SHP77 (cell line): ENCODE measurements at regions not wholly inside any gene's neighbourhood (a gene's known extent, or its start where the extent isn't known, plus 50 kb on each side); places are given as distances from the start of the nearest gene placed in this dataset.
"Not testable (repeated sequence)": the region's sequence is repeated elsewhere in the genome, so short reads cannot be mapped to it uniquely, and the experiment has no call there.

Source experiments
- DNase-seq, 2 experiments: peaks; one replicate each; lab custom pipeline; 2025; lab: John Stamatoyannopoulos, UW

GRCh38 chr13:103663996-103664395 is 597.8 kb upstream of the SLC10A2 start:
- no peak for DNase-seq

GRCh38 chr13:103656311-103656710 is 590.1 kb upstream of the SLC10A2 start:
- DNase-seq = no peak

GRCh38 chr13:103640606-103641005 is 574.4 kb upstream of the SLC10A2 start:
- peak; percentile 63 to 66 for DNase-seq

- no peak for DNase-seq
These were observed 573.1 kb upstream of the SLC10A2 start for GRCh38 chr13:103639326-103639725.

GRCh38 chr13:103638706-103639105 is 572.5 kb upstream of the SLC10A2 start:
- no peak for DNase-seq

- no peak for DNase-seq
These were observed 567.8 kb upstream of the SLC10A2 start for GRCh38 chr13:103634066-103634465.

- DNase-seq = peak; percentile 86 to 91
These were observed 559.0 kb upstream of the SLC10A2 start for GRCh38 chr13:103625194-103625593.

GRCh38 chr13:103618151-103618550 is 551.9 kb upstream of the SLC10A2 start:
- DNase-seq = no peak

- DNase-seq = no peak
These were observed 549.6 kb upstream of the SLC10A2 start for GRCh38 chr13:103615771-103616170.

- no peak for DNase-seq
These were observed 548.5 kb upstream of the SLC10A2 start for GRCh38 chr13:103614761-103615160.

GRCh38 chr13:103607995-103608394 is 541.8 kb upstream of the SLC10A2 start:
- DNase-seq = no peak

- DNase-seq = no peak
These were observed 539.5 kb upstream of the SLC10A2 start for GRCh38 chr13:103605546-103606326.

- not testable (repeated sequence) for DNase-seq
These were observed 533.7 kb upstream of the SLC10A2 start for GRCh38 chr13:103599870-103600269.

- no peak for DNase-seq
These were observed 532.5 kb upstream of the SLC10A2 start for GRCh38 chr13:103598671-103599070.

- no peak for DNase-seq
These were observed 507.2 kb upstream of the SLC10A2 start for GRCh38 chr13:103573446-103573845.

GRCh38 chr13:103568314-103568713 is 502.1 kb upstream of the SLC10A2 start:
- no peak for DNase-seq

GRCh38 chr13:103557878-103558277 is 491.7 kb upstream of the SLC10A2 start:
- DNase-seq = no peak

- DNase-seq = no peak
These were observed 490.5 kb upstream of the SLC10A2 start for GRCh38 chr13:103556681-103557080.

GRCh38 chr13:103547914-103548313 is 481.7 kb upstream of the SLC10A2 start:
- no peak for DNase-seq

- DNase-seq = no peak
These were observed 480.1 kb upstream of the SLC10A2 start for GRCh38 chr13:103546271-103546670.

GRCh38 chr13:103542648-103543047 is 476.4 kb upstream of the SLC10A2 start:
- DNase-seq = no peak

GRCh38 chr13:103540382-103540765 is 474.2 kb upstream of the SLC10A2 start:
- no peak for DNase-seq

GRCh38 chr13:103539721-103540381 is 473.6 kb upstream of the SLC10A2 start:
- DNase-seq = no peak

- peak; percentile 87 to 91 for DNase-seq
These were observed 473.0 kb upstream of the SLC10A2 start for GRCh38 chr13:103539265-103539664.
